HG03095 (cell line): ENCODE measurements at regions not wholly inside any gene's neighbourhood (a gene's known extent, or its start where the extent isn't known, plus 50 kb on each side); places are given as distances from the start of the nearest gene placed in this dataset.

Source experiments
- ATAC-seq: cut with Tn5 transposase; IDR thresholded peaks from one replicate; pipeline ENCODE4 v1.9.1; 2021; ENCODE audit warnings: moderate library complexity; ENCODE audit not compliant: unreplicated experiment

- ATAC-seq = no peak
Measured at GRCh38 chr1:25061261-25061995, 131.4 kb upstream of the RUNX3 start.

- ATAC-seq = no peak
Measured at GRCh38 chr1:25057188-25057587, 127.1 kb upstream of the RUNX3 start.

DNA sequence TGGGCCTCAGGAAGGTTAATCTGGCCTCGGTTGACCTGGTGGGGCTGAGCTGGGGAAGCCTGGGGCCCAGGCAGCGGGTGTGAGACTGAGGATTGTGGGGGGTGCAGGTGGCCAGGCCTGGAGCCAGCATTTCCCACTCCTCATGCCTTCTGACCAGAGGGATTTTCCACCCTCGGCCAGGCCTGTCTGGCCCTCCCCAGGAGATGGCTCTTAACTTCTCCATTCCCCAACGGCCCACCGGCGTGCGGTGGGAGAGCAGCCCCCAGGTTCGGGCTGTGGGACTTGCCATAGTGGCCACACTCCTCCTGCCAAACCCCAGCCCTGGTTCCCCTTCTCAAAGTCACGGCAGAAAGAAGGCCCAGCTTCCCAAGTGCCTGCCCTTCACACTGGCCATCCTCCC, 126.5 kb upstream of the RUNX3 start:
- no peak for ATAC-seq

DNA sequence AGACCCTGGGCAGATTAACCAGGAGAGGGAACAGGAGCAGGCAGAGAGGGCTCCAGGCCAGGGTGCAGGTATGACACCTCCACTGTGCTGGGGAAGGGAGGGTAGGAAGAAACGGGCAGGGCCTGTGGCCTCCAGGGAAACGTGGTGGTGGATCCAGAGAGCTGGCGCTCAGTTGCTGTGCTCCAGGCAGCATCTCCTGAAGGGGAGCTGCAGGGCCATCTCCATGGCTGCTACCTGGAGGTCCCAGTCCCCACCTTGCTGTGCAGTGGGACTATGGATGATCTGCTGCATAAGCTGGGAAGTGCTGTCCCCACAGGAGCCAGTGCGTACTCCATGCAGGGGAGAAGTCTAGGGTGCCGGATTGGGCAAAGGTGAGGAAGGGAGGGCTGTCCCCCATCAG, 125.9 kb upstream of the RUNX3 start:
- no peak for ATAC-seq

DNA sequence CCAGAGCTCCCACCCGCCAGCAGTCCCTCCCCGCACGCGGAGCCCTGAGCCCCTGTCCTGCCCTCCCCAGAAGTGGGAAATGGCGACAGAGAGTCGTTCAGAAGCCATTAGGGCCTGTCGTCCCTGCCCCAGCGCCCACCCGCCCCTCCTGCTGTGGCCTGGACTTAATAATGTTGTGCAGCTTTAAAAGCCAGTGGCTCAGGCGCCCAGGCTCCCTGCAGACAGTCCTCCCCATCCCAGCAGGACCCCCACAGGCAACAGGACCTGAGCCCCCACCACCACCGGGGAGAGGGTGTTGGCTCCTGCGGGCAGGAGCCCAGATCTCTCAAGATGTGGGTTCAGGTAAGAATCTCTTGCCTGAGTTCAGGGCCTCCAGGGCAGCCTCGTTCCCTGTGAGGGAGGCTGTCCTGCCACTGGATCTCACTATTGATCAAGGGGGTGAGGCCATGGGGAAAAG, 125.3 kb upstream of the RUNX3 start:
- ATAC-seq = no peak

DNA sequence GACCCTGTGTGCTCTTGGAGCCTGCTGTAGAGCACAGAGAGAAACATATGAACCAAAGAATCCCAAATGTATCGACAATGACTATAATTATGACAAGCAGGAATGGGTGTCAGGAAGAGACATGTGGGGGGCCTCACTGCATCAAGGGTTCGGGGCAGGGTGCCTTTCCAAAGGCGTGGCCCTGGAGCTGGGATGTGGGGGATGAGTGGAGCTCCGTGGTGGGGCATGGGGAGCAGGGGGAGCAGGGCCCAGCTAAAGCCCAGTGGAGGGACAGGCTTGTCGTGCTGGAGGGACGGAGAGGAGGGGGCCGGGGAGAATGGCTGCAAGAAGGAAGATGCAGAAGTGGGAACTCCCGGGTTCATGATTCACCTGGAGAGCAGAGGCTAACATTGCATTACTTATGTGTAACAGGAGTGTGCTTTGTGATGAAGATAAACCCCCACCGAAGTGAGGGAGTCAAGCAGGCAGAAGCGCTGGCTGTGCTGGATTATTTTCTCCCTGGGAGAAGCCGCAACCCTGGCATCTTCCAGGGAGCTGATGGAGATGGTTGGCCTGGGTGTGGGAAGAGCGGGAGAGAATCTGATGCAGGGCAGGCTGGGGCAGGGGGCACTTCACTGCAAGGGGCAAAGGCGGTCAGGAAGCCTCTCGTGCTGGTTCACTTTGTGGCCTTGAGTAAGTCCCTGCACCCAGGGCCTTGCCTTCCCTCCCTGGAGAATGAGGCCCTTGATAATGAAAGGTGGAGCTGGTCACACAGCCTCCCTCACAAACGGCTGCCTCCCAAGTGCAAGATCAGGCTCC, 124.6 kb upstream of the RUNX3 start:
- no peak for ATAC-seq

DNA sequence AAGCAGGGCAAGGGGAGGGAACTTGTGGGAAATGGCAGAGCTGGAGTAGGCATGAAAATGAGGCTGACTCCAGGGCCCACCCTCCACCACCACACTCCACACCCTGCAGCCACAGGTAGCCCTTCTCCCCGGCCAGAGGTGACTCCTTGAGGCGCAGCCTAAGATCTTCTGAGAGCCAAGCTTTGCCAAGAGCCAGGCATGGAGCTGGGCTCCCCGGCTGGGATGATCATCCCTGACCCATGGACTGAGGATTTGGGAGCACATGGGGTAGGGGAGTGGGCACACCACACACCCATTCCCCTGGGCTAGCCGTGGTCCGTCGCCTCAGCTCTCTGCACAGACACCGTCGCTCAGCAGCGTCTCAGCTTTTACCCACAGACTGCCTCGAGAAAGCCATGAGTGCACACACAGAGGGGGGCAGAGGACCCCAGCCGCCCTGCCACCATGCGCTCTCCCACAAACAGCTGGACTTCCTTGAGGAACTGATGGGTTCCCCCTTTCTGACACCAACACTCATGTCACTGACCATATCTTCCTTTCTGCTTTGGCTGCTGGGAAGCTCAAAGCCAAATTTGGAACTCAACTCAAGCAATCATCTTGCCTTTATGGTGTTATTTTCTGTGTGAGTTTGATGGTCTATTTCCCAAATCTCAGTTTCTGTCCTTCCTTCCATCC, 123.6 kb upstream of the RUNX3 start:
- ATAC-seq = no peak

DNA sequence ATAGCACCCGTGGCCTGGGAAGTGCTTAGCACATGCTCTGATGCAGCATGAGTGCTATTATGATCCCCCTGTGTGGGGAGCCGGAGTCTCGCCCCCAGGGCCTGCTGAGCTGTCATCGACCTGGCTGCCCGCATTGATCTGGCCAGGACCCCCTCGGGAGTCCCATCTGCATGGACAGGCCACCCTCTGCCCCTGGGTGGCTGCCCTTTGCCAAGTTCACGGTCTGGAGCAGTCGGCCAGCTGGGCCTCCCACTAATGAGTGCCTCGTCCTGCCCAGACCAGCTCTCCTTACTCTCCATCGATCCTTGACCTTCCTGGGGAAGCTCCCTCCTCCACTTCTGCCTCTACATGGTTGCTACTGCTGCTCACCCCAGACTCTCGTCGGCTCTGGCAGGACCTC, 121.8 kb upstream of the RUNX3 start:
- ATAC-seq = no peak

GRCh38 chr1:25051504-25051903, 121.4 kb upstream of the RUNX3 start:
- no peak for ATAC-seq

DNA sequence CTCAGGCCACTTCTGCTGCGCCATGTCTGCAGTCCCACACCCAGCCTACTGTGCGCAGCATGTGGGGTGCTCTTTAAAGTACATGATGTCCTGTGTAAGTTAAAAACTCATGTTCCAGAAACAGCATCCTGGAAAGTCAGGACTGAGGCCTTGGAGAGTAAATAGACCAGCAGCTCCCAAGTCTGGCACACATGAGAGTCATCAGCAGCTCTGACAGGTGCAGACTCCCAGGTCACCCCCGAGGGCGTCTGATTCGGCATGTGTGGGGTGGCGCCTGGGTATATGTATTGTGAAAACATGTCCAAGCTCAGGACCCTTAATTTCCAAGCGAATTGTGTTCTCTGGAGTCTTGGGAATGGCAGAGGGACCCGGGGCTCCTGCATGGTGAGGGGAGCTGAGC, 120.1 kb upstream of the RUNX3 start:
- no peak for ATAC-seq

DNA sequence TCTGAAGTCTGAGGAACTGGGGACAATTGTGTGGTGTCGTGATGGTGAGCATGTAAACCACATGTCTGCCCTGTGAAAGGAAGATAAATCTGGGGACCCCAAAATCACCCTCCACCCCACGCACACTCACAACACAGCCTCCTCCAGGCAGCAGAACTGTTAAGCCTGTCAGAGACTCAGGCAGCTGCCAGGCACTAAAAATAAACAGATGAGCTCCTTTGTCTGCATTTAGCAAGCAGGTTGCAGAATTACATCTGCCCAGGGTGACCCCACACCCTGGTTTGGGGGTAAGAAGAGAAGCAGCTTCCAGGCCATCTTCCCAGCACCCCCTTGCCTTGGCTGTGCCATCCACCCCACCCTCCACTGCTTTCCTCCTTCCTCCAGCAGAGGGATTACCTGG, 119.1 kb upstream of the RUNX3 start:
- ATAC-seq = no peak

DNA sequence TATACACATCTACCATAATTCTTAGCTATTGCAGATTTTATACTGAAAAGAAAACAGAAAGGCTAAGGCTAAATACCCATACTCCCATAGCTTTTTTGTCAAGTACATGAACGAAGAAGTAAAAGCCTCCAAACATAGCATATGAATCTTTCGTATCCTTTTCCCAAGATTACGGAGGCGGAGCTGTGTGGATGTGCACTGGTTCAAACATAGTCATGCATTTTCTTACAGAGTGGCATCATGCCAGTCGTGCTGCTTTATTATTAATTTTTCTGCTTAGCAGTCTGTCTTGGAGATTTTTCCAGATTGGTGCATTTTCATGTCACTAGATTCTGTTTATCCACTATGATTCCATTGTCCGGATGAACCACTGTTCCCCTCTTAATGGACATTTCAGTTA, 118.7 kb upstream of the RUNX3 start:
- ATAC-seq = no peak

GRCh38 chr1:25047506-25048240, 117.6 kb upstream of the RUNX3 start:
- ATAC-seq = no peak

DNA sequence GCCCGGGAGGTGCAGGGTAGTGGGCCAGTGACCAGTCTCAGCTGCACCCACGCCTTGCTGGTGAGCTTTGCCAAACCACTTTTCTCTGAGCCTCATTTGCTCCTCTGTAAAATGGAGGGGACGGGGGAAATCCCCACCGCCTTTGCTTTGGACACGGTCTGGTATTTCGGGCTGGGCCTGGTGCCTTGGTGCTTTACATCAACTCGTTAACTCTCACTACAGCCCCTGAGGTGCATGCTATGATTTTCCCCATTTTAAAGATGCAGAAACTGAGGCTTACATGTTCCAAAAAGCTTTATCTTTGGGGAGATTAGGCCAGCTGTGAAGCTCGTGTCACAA, 116.1 kb upstream of the RUNX3 start:
- no peak for ATAC-seq

- ATAC-seq = no peak
Measured at GRCh38 chr1:25045480-25046193, 115.6 kb upstream of the RUNX3 start.

GRCh38 chr1:25043228-25043580, 113.1 kb upstream of the RUNX3 start:
- no peak for ATAC-seq

DNA sequence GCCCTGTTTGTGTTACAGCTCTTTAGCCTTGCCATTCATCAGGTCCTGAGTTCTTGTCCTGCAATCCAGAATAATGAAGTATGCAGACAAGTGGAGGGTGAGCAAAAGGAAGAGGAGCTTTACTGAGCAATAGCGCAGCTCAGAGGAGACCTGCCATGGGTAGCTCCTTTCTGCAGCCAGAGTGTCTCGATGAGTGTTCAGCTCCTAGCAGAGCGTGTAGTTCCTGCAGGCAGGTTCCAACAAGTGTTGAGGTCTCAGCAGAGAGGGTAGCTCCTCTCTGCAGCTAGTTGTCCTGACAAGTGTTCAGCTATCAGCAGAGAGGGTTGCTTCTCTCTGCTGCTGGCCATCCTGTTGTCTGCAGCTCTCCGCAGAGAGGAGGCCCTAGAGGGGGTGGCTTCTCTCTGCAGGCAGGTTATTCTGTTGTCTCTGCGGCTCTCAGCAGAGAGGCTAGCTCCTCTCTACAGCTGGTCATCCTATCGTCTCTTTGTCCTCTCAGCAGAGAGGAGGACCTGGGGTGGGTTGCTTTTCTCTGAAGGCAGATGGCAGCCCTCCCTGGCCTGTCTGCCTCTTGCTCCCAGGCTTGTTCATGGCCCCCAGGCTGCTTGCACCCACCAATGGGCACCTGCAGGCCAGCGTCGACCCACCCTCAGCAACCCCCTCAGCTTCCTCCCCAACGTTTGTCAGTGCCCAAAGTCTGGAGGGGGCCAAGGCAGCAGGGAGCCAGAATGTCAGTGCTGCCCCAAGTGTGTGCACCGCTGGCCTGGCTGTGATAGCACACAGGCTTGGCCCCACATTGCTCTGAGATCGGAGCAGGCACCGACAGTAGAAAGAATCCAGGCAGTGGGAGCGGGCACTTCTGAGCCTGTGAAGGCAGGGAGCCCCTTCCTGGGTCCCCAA, 112.5 kb upstream of the RUNX3 start:
- no peak for ATAC-seq

- ATAC-seq = no peak
Measured at GRCh38 chr1:25041916-25042315, 111.8 kb upstream of the RUNX3 start.

- no peak for ATAC-seq
Measured at GRCh38 chr1:25040122-25040685, 110.1 kb upstream of the RUNX3 start.
